PFSK-1 (cell line): ENCODE measurements at regions not wholly inside any gene's neighbourhood (a gene's known extent, or its start where the extent isn't known, plus 50 kb on each side); places are given as distances from the start of the nearest gene placed in this dataset.

Experiments used
- FOXP2 ChIP-seq: optimal IDR thresholded peaks from 2 replicates; pipeline ENCODE3; 2011; ENCODE audit warnings: borderline replicate concordance, control low read depth, inconsistent platforms; ENCODE audit not compliant: insufficient read depth; ENCODE audit errors: extremely low read length, extremely low read depth
- POLR2AphosphoS5 ChIP-seq: IDR thresholded peaks from 2 replicates; pipeline ENCODE4 v1.6.1; 2012; ENCODE audit warnings: low read depth, mild to moderate bottlenecking, control low read depth, low read length, moderate library complexity
- SIN3A ChIP-seq: IDR thresholded peaks from 2 replicates; pipeline ENCODE4 v1.6.1; 2012; ENCODE audit warnings: mild to moderate bottlenecking, low read length, moderate library complexity, borderline replicate concordance; ENCODE audit not compliant: insufficient read depth
- TAF1 ChIP-seq: IDR thresholded peaks from 2 replicates; pipeline ENCODE4 v1.6.1; 2012; ENCODE audit warnings: low read length, control low read depth, borderline replicate concordance; ENCODE audit not compliant: insufficient read depth
- TF ChIP-seq, protein P1 (sequence below), 2 experiments: IDR thresholded peaks; 2 replicates each; pipeline versions ENCODE4 v1.6.1 to v1.8.0; 2011 to 2012; ENCODE audit warnings: low read depth in 2 of 2, low read length in 2 of 2, control low read depth in 1 of 2, inconsistent platforms in 1 of 2, mild to moderate bottlenecking in 1 of 2, moderate library complexity in 1 of 2; ENCODE audit not compliant: insufficient read depth in 1 of 2

- TF ChIP-seq POLR2AphosphoS5 = no peak
- no peak for TF ChIP-seq SIN3A
- TF ChIP-seq, protein P1, sequence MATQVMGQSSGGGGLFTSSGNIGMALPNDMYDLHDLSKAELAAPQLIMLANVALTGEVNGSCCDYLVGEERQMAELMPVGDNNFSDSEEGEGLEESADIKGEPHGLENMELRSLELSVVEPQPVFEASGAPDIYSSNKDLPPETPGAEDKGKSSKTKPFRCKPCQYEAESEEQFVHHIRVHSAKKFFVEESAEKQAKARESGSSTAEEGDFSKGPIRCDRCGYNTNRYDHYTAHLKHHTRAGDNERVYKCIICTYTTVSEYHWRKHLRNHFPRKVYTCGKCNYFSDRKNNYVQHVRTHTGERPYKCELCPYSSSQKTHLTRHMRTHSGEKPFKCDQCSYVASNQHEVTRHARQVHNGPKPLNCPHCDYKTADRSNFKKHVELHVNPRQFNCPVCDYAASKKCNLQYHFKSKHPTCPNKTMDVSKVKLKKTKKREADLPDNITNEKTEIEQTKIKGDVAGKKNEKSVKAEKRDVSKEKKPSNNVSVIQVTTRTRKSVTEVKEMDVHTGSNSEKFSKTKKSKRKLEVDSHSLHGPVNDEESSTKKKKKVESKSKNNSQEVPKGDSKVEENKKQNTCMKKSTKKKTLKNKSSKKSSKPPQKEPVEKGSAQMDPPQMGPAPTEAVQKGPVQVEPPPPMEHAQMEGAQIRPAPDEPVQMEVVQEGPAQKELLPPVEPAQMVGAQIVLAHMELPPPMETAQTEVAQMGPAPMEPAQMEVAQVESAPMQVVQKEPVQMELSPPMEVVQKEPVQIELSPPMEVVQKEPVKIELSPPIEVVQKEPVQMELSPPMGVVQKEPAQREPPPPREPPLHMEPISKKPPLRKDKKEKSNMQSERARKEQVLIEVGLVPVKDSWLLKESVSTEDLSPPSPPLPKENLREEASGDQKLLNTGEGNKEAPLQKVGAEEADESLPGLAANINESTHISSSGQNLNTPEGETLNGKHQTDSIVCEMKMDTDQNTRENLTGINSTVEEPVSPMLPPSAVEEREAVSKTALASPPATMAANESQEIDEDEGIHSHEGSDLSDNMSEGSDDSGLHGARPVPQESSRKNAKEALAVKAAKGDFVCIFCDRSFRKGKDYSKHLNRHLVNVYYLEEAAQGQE (IDR thresholded peaks at IDR 0.05; ENCODE audit: insufficient read depth in 1 of 2, low read depth in 2 of 2, low read length in 2 of 2) = no peak
- no peak for TF ChIP-seq TAF1
- no peak for TF ChIP-seq FOXP2
Measured at GRCh38 chr17:70006159-70006558, 68.9 kb upstream of the KCNJ16 start.

DNA sequence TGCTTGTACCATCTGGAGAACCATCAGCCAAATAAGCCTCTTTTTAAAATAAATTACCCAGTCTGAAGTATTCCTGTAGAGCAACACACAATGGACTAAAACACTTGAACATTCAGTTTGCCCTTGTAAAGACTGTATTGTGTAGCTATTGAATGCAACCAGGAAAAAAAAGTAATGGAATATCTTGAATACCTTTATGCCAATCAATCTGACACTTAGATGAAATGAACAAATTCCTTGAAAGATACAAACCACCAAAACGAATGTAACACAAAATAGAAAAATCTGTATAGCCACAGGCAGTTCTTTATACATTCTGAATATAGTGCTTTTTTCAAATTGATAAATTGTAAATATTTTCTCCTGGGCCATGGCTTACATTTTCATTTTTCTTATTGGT is 63.3 kb upstream of the KCNJ16 start:
- no peak for TF ChIP-seq TAF1
- TF ChIP-seq, protein P1 (IDR thresholded peaks at IDR 0.05; ENCODE audit: insufficient read depth in 1 of 2, low read depth in 2 of 2, low read length in 2 of 2) = no peak

GRCh38 chr17:70013911-70014310 is 61.1 kb upstream of the KCNJ16 start:
- TF ChIP-seq TAF1 = no peak
- no peak for TF ChIP-seq POLR2AphosphoS5
- TF ChIP-seq SIN3A = no peak
- TF ChIP-seq, protein P1 (IDR thresholded peaks at IDR 0.05; ENCODE audit: insufficient read depth in 1 of 2, low read depth in 2 of 2, low read length in 2 of 2) = no peak
- TF ChIP-seq FOXP2 = no peak

- TF ChIP-seq SIN3A = no peak
- no peak for TF ChIP-seq FOXP2
- no peak for TF ChIP-seq TAF1
- TF ChIP-seq, protein P1 (IDR thresholded peaks at IDR 0.05; ENCODE audit: insufficient read depth in 1 of 2, low read depth in 2 of 2, low read length in 2 of 2) = no peak
- no peak for TF ChIP-seq POLR2AphosphoS5
Measured at GRCh38 chr17:70017112-70017511, 57.9 kb upstream of the KCNJ16 start.

DNA sequence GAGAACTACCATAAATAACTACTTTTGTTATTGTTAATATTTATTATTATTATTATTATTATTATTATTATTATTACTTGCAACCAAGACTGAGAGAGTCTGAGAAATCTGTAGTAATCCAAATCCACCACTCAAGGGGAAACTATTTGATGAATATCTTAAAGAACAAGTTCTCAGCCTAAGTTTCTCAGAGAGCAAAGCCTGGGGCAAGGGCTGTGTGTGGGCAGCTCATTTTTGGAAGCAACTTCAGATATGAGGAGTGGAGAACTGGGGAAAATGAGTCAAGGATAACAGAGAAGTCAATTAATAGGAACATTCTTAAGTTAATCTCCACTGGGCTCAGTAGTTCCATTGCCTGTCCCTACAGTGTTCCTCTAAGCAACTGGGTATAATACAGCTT is 57.1 kb upstream of the KCNJ16 start:
- TF ChIP-seq, protein P1 (IDR thresholded peaks at IDR 0.05; ENCODE audit: insufficient read depth in 1 of 2, low read depth in 2 of 2, low read length in 2 of 2) = no peak
- TF ChIP-seq TAF1 = no peak
- no peak for TF ChIP-seq FOXP2
- TF ChIP-seq POLR2AphosphoS5 = no peak
- TF ChIP-seq SIN3A = no peak
